CD4-positive, alpha-beta T cell (primary cell): ENCODE measurements at regions not wholly inside any gene's neighbourhood (a gene's known extent, or its start where the extent isn't known, plus 50 kb on each side); places are given as distances from the start of the nearest gene placed in this dataset.

Experiments
- ATAC-seq: fragments of 200-7000 bp; cut with Tn5 transposase; one replicate; pipeline ENCODE4 v1.10.0; 2022; ENCODE audit warnings: mild to moderate bottlenecking; ENCODE audit not compliant: poor library complexity
- CTCF ChIA-PET: fragments of 350-600 bp; sonication (Branson Sonifier 250); formaldehyde crosslinking; loops from one replicate; lab custom pipeline; 2021; ENCODE audit warnings: antibody characterized with exemption, inconsistent platforms; lab: Charles Lee
- POLR2A ChIA-PET: fragments of 350-600 bp; sonication (Branson Sonifier 250); formaldehyde crosslinking; loops from one replicate; lab custom pipeline; 2021; ENCODE audit warnings: antibody characterized with exemption, inconsistent platforms; lab: Charles Lee
- DNase-seq, 14 experiments: peaks; one replicate each; pipeline ENCODE4 v3.0.0-alpha.2; 2013 to 2020; ENCODE audit warnings: mixed read lengths in 2 of 14
- H3K27ac ChIP-seq, 2 donors: one replicate each; pipeline versions ENCODE4 v1.5.1 to v1.7.0; 2013; ENCODE audit warnings: low read length in 2 of 2, low read depth in 1 of 2, mild to moderate bottlenecking in 1 of 2
- H3K27me3 ChIP-seq, 2 experiments: 1 replicate in 1 of 2; 2 replicates in 1 of 2; pipeline versions ENCODE4 v1.6.1 to v1.7.0; 2013; ENCODE audit warnings: low read length in 2 of 2, control low read depth in 1 of 2, mild to moderate bottlenecking in 1 of 2, moderate library complexity in 1 of 2; ENCODE audit not compliant: insufficient read depth in 2 of 2, control insufficient read depth in 1 of 2
- H3K36me3 ChIP-seq: one replicate; pipeline ENCODE4 v1.6.1; 2013; ENCODE audit warnings: low read length, control low read depth; ENCODE audit not compliant: insufficient read depth
- H3K4me1 ChIP-seq: one replicate; pipeline ENCODE4 v1.6.1; 2013; ENCODE audit warnings: low read length, control low read depth; ENCODE audit not compliant: insufficient read depth
- H3K4me3 ChIP-seq: one replicate; pipeline ENCODE4 v1.5.1; 2013; ENCODE audit warnings: mild to moderate bottlenecking, low read length, moderate library complexity
- H3K9me3 ChIP-seq, 2 experiments: 1 replicate in 1 of 2; 2 replicates in 1 of 2; pipeline versions ENCODE4 v1.6.1 to v1.7.0; 2013; ENCODE audit warnings: low read length in 2 of 2, mild to moderate bottlenecking in 2 of 2, control low read depth in 1 of 2, moderate library complexity in 1 of 2; ENCODE audit not compliant: control insufficient read depth in 1 of 2, insufficient read depth in 1 of 2
- H3K27ac Mint-ChIP-seq: one replicate; pipeline ENCODE4 v1.8.0; 2020; ENCODE audit warnings: mixed read lengths
- H3K27me3 Mint-ChIP-seq: one replicate; pipeline ENCODE4 v1.8.0; 2021; ENCODE audit warnings: mixed read lengths
- H3K36me3 Mint-ChIP-seq: one replicate; pipeline ENCODE4 v1.8.0; 2021; ENCODE audit warnings: low read depth, mixed read lengths
- H3K4me1 Mint-ChIP-seq: one replicate; pipeline ENCODE4 v1.8.0; 2021; ENCODE audit warnings: low read depth, mixed read lengths
- H3K4me3 Mint-ChIP-seq: one replicate; pipeline ENCODE4 v1.8.0; 2020; ENCODE audit warnings: mild to moderate bottlenecking, mixed read lengths
- H3K9me3 Mint-ChIP-seq: one replicate; pipeline ENCODE4 v1.8.0; 2020; ENCODE audit warnings: mixed read lengths
- intact Hi-C, 2 experiments: fragments of 100-400 bp; cut with DNase I in 1 of 2; cut with micrococcal nuclease in 1 of 2; formaldehyde crosslinking; loops; one replicate each; pipeline versions ENCODE4 v1.15.1 to v1.9.0; 2023 to 2025; cut with DNase I, micrococcal nuclease
- TF ChIP-seq, protein P1 (sequence below): fragments of 200-600 bp; IDR thresholded peaks from one replicate; pipeline ENCODE4 v1.8.0; 2022; ENCODE audit warnings: antibody characterized with exemption, mild to moderate bottlenecking

DNA sequence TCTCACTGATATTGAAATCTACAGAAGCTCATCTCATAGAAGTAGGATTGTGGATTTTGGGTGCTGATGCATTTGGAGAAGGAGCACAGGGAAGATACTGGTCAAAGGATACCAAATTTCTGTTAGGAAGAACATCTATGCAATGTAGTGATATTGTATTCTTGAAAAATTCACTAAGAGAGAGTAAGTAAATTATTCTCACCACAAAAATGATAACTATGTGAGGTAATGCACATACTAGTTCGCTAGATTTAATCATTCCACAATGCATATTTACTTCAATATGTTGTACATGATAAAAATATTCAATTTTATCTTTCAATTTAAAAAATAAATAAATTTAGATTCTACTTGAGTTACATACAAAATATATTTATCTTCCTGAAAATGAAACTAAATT, 2040.5 kb upstream of the C9orf72 start:
- TF ChIP-seq, protein P1, sequence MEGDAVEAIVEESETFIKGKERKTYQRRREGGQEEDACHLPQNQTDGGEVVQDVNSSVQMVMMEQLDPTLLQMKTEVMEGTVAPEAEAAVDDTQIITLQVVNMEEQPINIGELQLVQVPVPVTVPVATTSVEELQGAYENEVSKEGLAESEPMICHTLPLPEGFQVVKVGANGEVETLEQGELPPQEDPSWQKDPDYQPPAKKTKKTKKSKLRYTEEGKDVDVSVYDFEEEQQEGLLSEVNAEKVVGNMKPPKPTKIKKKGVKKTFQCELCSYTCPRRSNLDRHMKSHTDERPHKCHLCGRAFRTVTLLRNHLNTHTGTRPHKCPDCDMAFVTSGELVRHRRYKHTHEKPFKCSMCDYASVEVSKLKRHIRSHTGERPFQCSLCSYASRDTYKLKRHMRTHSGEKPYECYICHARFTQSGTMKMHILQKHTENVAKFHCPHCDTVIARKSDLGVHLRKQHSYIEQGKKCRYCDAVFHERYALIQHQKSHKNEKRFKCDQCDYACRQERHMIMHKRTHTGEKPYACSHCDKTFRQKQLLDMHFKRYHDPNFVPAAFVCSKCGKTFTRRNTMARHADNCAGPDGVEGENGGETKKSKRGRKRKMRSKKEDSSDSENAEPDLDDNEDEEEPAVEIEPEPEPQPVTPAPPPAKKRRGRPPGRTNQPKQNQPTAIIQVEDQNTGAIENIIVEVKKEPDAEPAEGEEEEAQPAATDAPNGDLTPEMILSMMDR: no peak
- CTCF ChIA-PET: no interaction called here
- DNase-seq: no peak

DNA sequence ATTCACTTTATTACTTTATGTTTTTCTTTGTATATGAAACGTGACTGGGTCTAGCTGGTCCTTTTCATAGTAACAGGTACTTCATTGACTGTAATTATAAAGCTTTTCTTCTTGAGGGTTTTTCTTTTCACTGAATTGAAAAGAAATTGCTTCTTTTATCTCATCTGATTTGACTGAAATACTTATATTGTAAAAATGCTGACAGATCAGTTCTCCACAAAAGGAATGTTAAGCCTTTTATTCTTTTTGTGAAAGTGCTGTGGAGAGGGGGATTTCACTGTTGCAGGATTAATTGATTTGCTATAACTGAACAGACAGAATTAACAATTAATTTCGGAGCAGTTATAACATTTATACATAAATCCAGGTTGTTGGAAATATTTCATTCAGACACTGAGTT, 2043.6 kb upstream of the C9orf72 start:
- Mint-ChIP-seq H3K27me3 (no peaks in the 10 kb centered on the region), H3K27ac (no peak overlapping the region), H3K36me3 (no peaks in the 10 kb centered on the region), H3K4me3 (no peak overlapping the region), H3K4me1 (no peaks in the 10 kb centered on the region), H3K9me3 (peaks cover 4% of the 10 kb centered on the region)
- TF ChIP-seq, protein P1: no peak
- POLR2A ChIA-PET: no interaction called here
- Histone ChIP-seq H3K4me1 (no peaks in the 10 kb centered on the region), H3K9me3 (no peaks in the 10 kb centered on the region), H3K27me3 (no peaks in the 10 kb centered on the region), H3K4me3 (no peak overlapping the region), H3K27ac (no peak overlapping the region), H3K36me3 (no peaks in the 10 kb centered on the region)
- ATAC-seq (no peak), DNase-seq (no peak)
- CTCF ChIA-PET: no interaction called here
- intact Hi-C loops: no loop called here

More for the DNA sequence above, 2040.5 kb upstream of the C9orf72 start:
- H3K27ac ChIP-seq: no peak overlapping the region
- H3K27me3 ChIP-seq: no peaks in the 10 kb centered on the region
- no peaks in the 10 kb centered on the region for H3K36me3 ChIP-seq
- Mint-ChIP-seq H3K36me3 (no peaks in the 10 kb centered on the region), H3K27ac (no peak overlapping the region), H3K27me3 (no peaks in the 10 kb centered on the region), H3K4me1 (no peaks in the 10 kb centered on the region), H3K9me3 (peaks cover 5% of the 10 kb centered on the region), H3K4me3 (no peak overlapping the region)
- no peak for ATAC-seq
- intact Hi-C loops: no loop called here
- no peak overlapping the region for H3K4me3 ChIP-seq
- no peaks in the 10 kb centered on the region for H3K9me3 ChIP-seq
- no peaks in the 10 kb centered on the region for H3K4me1 ChIP-seq
- POLR2A ChIA-PET: no interaction called here

DNA sequence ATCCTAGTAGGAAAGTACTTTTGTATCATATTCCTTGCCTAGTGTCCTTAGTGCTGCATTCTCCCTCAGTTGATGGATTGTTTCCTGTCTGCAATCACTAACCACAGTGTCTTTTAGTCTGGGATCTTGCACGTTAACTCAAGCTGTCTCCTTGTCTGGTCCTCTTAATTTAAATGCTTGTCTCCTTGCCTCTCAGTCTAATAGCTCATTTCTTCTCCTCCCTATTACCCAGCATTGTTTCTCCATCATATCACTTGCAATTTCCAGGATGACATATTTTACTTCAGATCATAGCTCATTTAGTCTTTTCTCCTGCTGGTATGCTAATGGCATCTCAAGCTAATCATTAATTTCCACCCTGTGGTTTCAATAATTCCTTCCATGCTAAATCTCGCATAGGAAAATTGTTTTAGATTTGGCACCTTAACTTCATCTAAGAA, 2052.0 kb upstream of the C9orf72 start:
- Histone ChIP-seq H3K4me3 (no peak overlapping the region), H3K36me3 (no peaks in the 10 kb centered on the region), H3K9me3 (peaks cover 0 to 8% of the 10 kb centered on the region in 2 experiments), H3K4me1 (no peaks in the 10 kb centered on the region), H3K27ac (no peak overlapping the region), H3K27me3 (no peaks in the 10 kb centered on the region)
- H3K27me3 Mint-ChIP-seq: no peaks in the 10 kb centered on the region
- no peak overlapping the region for H3K4me3 Mint-ChIP-seq
- intact Hi-C loops: no loop called here
- no peak overlapping the region for H3K27ac Mint-ChIP-seq
- H3K36me3 Mint-ChIP-seq: no peaks in the 10 kb centered on the region
- DNase-seq: no peak
- no peaks in the 10 kb centered on the region for H3K4me1 Mint-ChIP-seq
- ChIA-PET POLR2A (no interaction called here), CTCF (no interaction called here)
- TF ChIP-seq, protein P1: no peak
- ATAC-seq: no peak
- peaks cover 7% of the 10 kb centered on the region for H3K9me3 Mint-ChIP-seq
